H1 (cell line): ENCODE measurements at regions not wholly inside any gene's neighbourhood (a gene's known extent, or its start where the extent isn't known, plus 50 kb on each side); places are given as distances from the start of the nearest gene placed in this dataset.

Experiments
- CTCF ChIP-seq, 3 experiments: IDR thresholded peaks; 1 replicate in 2 of 3; 2 replicates in 1 of 3; pipeline versions ENCODE4 v1.5.1 to v1.6.1; 2011; ENCODE audit warnings: low read length in 3 of 3, mild to moderate bottlenecking in 3 of 3, inconsistent platforms in 2 of 3, low read depth in 1 of 3, moderate library complexity in 1 of 3; ENCODE audit not compliant: insufficient read depth in 1 of 3; ENCODE audit errors: control extremely low read depth in 1 of 3
- GABPA ChIP-seq: IDR thresholded peaks from 2 replicates; pipeline ENCODE4 v1.6.1; 2011; ENCODE audit warnings: mild to moderate bottlenecking, low read length, moderate library complexity, borderline replicate concordance; ENCODE audit not compliant: insufficient read depth
- TEAD4 ChIP-seq: IDR thresholded peaks from 2 replicates; pipeline ENCODE4 v1.6.1; 2012; ENCODE audit warnings: low read depth, low read length, inconsistent platforms, mixed read lengths

GRCh38 chr20:48324744-48325143, 503.1 kb downstream of the PREX1 start (continued):
- TF ChIP-seq GABPA (no peak), CTCF (IDR thresholded peaks at IDR 0.05; ENCODE audit: control extremely low read depth in 1 of 3, insufficient read depth in 1 of 3, low read depth in 1 of 3, low read length in 3 of 3) (no peak), TEAD4 (no peak)
